GM13977 (cell line): ENCODE measurements at regions not wholly inside any gene's neighbourhood (a gene's known extent, or its start where the extent isn't known, plus 50 kb on each side); places are given as distances from the start of the nearest gene placed in this dataset.

Experiments used
- DNase-seq: peaks from one replicate; pipeline ENCODE4 v3.0.0; 2012; ENCODE audit warnings: low spot score
- CTCF ChIP-seq: IDR thresholded peaks from 2 replicates; pipeline ENCODE4 v1.5.1; 2012; ENCODE audit warnings: mild to moderate bottlenecking, control low read depth; ENCODE audit not compliant: insufficient read depth; ENCODE audit errors: extremely low read depth, missing control alignments
- in situ Hi-C: fragments of 300-500 bp; cut with MboI; formaldehyde crosslinking; loops from one replicate; pipeline ENCODE4 v1.12.0; 2022; ENCODE audit warnings: low sequenced_read_pairs, low pct_unique_long_range_greater_than_20kb, mixed read lengths, inconsistent platforms; ENCODE audit not compliant: unreplicated experiment

GRCh38 chr2:88857274-88857741, 165.8 kb downstream of the RPIA start:
- in situ Hi-C loops: no loop called here
- DNase-seq: no peak
- no peak for TF ChIP-seq CTCF

GRCh38 chr2:88857951-88858411, 166.5 kb downstream of the RPIA start:
- TF ChIP-seq CTCF: no peak
- in situ Hi-C loops: no loop called here
- DNase-seq: peak; percentile 27

- in situ Hi-C loops: no loop called here
- no peak for TF ChIP-seq CTCF
- no peak for DNase-seq
Observed at GRCh38 chr2:88859461-88859860, 168.0 kb downstream of the RPIA start.

- no peak for TF ChIP-seq CTCF
- in situ Hi-C loops: no loop called here
- DNase-seq: no peak
Observed at GRCh38 chr2:88860421-88861075, 169.1 kb downstream of the RPIA start.

GRCh38 chr2:88865801-88866371, 174.4 kb downstream of the RPIA start:
- in situ Hi-C loops: no loop called here
- DNase-seq: no peak
- no peak for TF ChIP-seq CTCF

- DNase-seq: no peak
- in situ Hi-C loops: no loop called here
Observed at GRCh38 chr2:88866756-88867155, 175.3 kb downstream of the RPIA start.

More at GRCh38 chr2:88866756-88867155, 175.3 kb downstream of the RPIA start:
- TF ChIP-seq CTCF: no peak
